ENCODE measurements at regions not wholly inside any gene's neighbourhood (a gene's known extent, or its start where the extent isn't known, plus 50 kb on each side); places are given as distances from the start of the nearest gene placed in this dataset.
A peak's percentile ranks its signal among the peaks of the same experiment; 100 is the strongest.

GRCh38 chr21:26739189-26739588 is 106.0 kb downstream of the ADAMTS1 start:
- no peak for DNase-seq (ENCODE audit: low read depth in 2 of 2)

DNA sequence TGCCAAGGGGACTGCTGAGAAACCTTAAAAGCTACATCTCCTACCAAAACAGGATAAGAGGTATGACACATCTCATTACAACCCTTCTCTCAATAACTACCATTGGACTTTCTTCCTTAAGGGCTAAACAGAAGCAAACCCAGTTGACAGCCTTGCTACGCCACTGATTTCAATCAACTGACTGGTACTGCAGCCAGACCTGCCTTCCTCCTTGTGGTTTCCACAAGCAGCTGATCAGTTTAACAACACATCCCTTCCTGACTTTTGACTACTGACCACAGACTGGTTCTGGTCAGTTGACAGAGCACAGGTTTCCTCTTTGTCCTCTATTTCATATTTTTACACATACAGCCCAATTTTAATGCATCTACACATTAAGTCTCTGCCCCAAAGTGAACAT is 108.8 kb downstream of the ADAMTS1 start:
- no peak for DNase-seq (ENCODE audit: low read depth in 2 of 2)

GRCh38 chr21:26732432-26733221 is 112.6 kb downstream of the ADAMTS1 start:
- DNase-seq (ENCODE audit: low read depth in 2 of 2): no peak

GRCh38 chr21:26719750-26720149 is 125.5 kb downstream of the ADAMTS1 start:
- DNase-seq (ENCODE audit: low read depth in 2 of 2): no peak

DNA sequence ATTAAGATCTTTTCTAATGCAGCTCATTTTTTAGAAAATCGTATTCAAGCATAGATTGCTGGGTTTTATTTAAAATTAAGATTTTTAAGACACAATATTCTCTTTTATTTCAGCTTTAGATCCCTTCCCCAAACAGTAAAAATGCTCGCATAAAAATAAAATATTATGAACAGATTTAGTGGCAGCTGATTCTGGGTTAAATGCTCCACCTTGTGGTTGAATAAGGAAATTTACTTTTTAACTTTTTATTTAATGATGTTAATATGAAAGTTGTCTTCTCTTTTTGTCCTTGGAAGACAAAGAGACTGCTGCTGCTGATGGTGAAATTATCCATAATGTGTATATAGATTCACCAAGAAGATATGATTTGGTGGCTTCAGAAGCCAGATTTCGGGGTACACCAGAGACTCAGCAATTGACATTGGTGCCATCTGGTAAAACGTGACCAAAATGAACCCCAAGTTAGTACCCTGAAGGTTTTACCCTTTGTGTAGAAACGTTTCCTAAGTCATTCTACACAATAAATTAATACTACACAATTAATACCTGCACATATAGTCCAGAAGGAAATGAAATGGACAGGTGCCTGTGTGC is 128.0 kb downstream of the ADAMTS1 start:
- DNase-seq (ENCODE audit: low read depth in 2 of 2): no peak

DNA sequence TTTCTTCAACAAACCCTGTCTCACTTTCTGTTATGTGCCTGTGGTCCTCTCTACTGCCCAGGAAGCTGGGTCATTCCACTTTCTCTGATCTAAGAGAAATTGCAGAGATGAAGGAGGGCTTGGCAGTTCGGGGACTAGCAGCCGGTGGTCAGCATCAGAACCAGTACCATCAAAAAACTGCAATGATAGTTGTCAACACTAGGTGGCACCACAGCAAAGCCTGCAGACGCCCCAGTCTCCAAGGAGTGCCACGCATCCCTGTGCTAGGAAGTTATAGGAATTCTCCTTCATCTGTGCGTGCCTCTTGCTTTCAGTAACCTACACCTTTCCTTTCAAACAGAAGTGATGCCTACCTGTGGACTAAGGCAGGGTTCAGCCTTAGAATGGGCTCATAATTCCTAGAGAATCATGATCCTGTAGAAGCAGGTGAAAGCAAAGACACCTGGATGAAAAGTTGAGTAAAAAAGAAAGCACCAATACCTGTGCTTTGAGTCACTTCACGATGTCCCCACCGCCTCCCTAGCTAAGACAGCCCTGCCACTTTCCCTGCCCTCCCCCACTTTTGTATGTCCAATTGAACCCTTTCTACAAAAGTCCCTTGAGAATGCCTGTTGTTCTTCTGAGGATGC is 129.2 kb downstream of the ADAMTS1 start:
- no peak for DNase-seq (ENCODE audit: low read depth in 2 of 2)

DNA sequence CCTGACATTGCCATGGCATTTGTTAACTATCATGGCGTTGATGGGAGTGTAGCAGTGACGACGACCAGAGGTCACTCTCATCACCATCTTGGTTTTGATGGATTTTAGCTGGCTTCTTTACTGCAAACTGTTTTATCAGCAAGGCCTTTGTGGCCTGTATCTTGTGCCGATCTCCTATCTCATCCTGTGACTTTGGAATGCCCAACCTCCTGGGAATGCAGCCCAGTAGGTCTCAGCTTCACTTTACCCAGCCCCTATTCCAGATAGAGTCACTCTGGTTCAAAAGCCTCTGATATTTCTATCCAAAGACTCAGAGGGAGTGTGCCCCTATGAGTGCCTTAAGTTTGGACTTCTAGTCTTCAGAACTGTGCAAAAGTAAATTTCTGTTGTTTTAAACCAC is 130.1 kb downstream of the ADAMTS1 start:
- DNase-seq (ENCODE audit: low read depth in 2 of 2): no peak

DNA sequence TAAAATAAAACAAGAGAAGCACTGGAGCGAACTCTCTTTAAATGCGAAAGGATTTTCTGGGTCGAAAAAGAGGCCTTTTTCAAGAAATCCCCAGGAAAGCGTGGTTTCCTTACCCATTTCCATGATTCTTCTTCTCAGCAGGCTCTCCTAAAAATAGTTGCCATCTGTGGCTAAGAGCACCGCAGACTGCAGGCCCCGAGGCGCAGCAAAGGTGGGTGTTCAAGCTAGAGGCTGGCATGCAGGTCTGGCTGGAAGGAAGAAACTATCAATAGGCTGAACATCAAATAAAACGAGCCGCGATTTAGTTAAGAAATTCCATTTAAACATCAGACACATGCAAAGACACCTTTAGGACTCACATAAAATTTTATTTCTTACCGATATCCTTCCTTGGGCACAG is 135.1 kb downstream of the ADAMTS1 start:
- DNase-seq (ENCODE audit: low read depth in 2 of 2): no peak

DNA sequence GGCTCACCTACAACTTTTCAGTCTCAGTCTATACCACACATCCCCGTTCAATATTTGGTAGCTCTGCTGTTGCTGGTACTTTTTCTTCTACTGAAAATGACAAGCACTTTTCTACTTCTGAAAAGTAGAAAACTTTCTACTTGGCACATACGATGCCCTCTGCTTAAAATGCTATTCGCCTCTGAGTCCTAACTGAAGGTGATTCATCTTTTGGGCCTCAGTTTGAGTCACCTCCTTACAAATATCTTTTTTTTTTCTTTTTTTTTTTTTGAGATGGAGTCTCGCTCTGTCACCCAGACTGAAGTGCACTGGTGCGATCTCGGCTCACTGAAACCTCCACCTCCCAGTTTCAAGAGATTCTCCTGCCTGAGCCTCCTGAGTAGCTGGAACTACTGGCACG is 136.0 kb upstream of the CYYR1 start:
- no peak for DNase-seq (ENCODE audit: low read depth in 2 of 2)

GRCh38 chr21:26708223-26708800 is 135.2 kb upstream of the CYYR1 start:
- no peak for DNase-seq (ENCODE audit: low read depth in 2 of 2)

GRCh38 chr21:26707246-26707645 is 134.2 kb upstream of the CYYR1 start:
- DNase-seq (ENCODE audit: low read depth in 2 of 2): no peak

DNA sequence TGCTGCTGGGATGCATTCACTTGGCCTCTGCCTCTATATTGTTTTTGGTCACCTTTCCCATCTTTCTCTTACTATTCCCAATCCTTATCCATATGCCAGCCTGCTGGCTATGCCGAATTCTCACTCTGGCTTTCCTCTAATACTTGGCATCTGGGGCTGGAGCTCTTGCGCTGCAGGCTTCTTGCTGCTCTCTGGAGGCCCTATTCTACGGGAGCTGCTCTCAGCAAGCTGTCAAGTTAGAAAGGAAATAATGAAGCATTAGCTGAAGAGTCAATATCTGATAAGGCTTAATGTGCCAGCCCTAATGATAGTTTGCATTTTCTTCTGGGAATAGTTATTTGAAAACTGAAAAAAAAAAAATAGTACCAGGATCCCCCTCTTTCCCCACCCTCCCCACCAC is 125.3 kb upstream of the CYYR1 start:
- no peak for DNase-seq (ENCODE audit: low read depth in 2 of 2)

- DNase-seq (ENCODE audit: low read depth in 2 of 2): no peak
These were observed 118.3 kb upstream of the CYYR1 start for GRCh38 chr21:26691416-26691815.

DNA sequence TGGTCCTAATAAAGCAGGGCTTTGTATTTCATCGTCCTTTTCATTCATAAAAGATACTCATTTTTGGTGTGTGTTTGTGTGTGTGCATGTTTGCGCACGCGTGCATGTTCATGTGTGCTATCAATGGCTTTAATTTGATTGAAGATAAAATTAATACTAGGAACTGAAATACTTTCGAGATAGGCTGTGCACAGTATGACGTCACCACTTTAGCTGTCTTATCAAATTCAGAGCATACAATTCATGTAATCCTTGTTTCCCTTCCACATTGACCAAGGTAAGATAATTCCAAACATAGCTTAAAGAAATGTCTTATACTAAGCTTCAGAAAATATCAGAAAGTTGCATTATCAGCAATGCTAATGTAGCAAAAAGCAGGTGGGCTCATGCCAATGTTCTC is 113.6 kb upstream of the CYYR1 start:
- DNase-seq (ENCODE audit: low read depth in 2 of 2): no peak

DNA sequence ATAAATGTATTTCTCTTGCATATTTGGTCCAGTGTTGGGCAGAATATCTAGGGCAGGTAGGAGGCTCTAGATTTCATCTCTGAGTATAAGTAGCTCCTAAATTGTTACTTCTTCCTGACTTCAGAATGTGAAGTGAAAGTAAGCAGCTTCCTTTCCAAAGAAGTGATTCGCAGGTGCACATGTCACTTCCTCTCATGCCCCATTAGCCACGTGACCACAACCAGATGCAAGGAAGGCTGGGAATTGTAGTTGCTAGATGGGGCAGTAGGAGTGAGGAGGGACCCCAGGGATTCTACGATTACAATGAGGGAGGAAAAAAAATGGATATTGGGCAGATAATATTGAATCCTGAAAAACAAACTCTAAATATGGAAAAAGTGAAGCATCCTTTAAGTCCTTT is 113.2 kb upstream of the CYYR1 start:
- peak in 1 of 2 donors; percentile 4 for DNase-seq (ENCODE audit: low read depth in 2 of 2)

GRCh38 chr21:26684889-26685288 is 111.8 kb upstream of the CYYR1 start:
- no peak for DNase-seq (ENCODE audit: low read depth in 2 of 2)

DNA sequence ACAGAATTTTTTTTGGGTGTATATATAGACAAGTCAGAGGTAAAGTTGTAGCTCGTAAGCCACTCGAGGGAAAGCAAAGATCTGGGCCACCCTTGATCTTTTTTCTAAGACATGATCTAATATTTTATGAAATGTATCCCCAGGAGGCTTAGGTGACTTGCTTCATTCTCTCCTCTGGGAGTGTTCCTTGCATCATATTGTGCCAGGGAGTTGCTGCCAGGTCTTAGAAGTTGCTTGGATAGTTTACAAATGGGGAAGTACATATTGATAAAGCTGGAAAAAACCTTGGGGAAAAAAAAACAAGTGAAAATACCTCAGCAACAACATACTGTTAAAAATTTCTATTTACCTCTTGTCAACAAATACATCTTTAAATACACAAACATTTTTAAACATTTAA is 110.9 kb upstream of the CYYR1 start:
- no peak for DNase-seq (ENCODE audit: low read depth in 2 of 2)

GRCh38 chr21:26679284-26679683 is 106.2 kb upstream of the CYYR1 start:
- no peak for DNase-seq (ENCODE audit: low read depth in 2 of 2)

- DNase-seq (ENCODE audit: low read depth in 2 of 2): no peak
These were observed 101.2 kb upstream of the CYYR1 start for GRCh38 chr21:26674323-26674722.

- DNase-seq (ENCODE audit: low read depth in 2 of 2): no peak
These were observed 96.2 kb upstream of the CYYR1 start for GRCh38 chr21:26669215-26669764.

DNA sequence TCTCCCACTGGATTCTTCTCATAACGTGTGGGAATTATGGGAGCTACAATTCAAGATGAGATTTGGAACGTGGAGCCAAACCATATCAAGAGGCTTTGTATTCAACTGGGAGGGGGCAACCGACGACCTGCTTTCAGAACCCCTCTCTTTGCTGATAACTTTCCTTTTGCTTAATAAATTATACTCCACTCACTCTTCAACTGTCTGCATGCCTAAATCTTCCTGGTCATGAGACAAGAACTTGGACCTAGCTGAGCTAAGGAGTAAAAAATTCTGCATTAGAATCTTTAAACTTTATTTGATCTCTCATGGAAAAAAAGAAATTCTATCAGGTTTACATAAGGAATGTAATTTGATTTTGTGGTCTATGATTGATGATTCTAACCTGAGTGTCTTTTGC is 86.7 kb upstream of the CYYR1 start:
- no peak for DNase-seq (ENCODE audit: low read depth in 2 of 2)

GRCh38 chr21:26659182-26659581 is 86.1 kb upstream of the CYYR1 start:
- DNase-seq (ENCODE audit: low read depth in 2 of 2): no peak

DNA sequence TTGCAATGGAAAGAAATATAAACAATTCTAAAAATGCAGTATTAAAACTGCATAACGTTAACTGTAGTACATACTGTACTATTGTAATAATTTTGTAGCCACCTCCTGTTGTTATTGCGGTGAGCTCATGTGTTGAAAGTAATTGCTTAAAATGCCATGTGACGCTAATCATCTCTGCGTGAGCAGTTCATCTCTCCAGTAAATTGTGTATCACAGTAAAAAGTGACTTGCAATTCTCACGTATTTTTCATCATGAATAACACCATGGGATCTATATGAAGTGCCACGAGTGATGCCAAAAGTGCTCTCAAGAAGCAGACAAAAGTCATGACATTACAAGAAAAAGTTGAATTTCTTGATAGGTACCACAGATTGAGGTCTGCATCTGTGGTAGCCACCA is 82.4 kb upstream of the CYYR1 start:
- DNase-seq (ENCODE audit: low read depth in 2 of 2): no peak
